Right lobe of liver (tissue), 4 donors: ENCODE measurements at regions not wholly inside any gene's neighbourhood (a gene's known extent, or its start where the extent isn't known, plus 50 kb on each side); places are given as distances from the start of the nearest gene placed in this dataset.

Experiments used
- POLR2A ChIP-seq: fragments of 450-650 bp; IDR thresholded peaks from one replicate; pipeline ENCODE4 v1.6.1; 2017; ENCODE audit warnings: antibody characterized with exemption, mild to moderate bottlenecking
- TF ChIP-seq, protein P1 (sequence below), 4 donors: fragments of 200-600 bp in 3 of 4; fragments of 450-650 bp in 1 of 4; IDR thresholded peaks; one replicate each; pipeline versions ENCODE4 v1.5.1 to v1.8.0; 2016 to 2022; ENCODE audit warnings: antibody characterized with exemption in 4 of 4, mild to moderate bottlenecking in 2 of 4
- donor health status: DM: no; HTN: no; CAD: no.
- donor health status: DM: no; HTN: no; CAD: no.
- donor health status: DM: no; HTN: yes; CAD: no.

DNA sequence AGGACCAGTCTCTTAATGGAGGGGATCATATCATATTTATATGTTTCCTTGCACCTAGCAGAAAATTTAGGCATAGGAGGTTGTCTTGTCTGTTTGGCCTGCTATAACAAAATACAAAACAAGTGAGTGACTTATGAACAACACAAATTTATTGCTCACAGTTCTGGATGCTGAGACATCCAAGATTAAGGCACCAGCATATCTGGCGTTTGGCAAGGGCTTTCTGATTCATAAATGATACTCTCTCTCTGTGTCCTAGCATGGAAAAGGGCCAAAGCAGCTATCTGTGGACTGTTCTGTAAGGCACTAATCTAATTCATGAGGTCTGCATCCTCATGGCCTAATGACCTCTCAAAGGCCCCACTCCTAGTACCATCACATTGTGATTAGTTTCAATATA is 683.0 kb downstream of the NR2F2 start:
- no peak for TF ChIP-seq POLR2A
- TF ChIP-seq, protein P1, sequence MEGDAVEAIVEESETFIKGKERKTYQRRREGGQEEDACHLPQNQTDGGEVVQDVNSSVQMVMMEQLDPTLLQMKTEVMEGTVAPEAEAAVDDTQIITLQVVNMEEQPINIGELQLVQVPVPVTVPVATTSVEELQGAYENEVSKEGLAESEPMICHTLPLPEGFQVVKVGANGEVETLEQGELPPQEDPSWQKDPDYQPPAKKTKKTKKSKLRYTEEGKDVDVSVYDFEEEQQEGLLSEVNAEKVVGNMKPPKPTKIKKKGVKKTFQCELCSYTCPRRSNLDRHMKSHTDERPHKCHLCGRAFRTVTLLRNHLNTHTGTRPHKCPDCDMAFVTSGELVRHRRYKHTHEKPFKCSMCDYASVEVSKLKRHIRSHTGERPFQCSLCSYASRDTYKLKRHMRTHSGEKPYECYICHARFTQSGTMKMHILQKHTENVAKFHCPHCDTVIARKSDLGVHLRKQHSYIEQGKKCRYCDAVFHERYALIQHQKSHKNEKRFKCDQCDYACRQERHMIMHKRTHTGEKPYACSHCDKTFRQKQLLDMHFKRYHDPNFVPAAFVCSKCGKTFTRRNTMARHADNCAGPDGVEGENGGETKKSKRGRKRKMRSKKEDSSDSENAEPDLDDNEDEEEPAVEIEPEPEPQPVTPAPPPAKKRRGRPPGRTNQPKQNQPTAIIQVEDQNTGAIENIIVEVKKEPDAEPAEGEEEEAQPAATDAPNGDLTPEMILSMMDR (IDR thresholded peaks at IDR 0.05), result no peak
